Peyer's patch (tissue), 4 donors: ENCODE measurements at regions not wholly inside any gene's neighbourhood (a gene's known extent, or its start where the extent isn't known, plus 50 kb on each side); places are given as distances from the start of the nearest gene placed in this dataset.

Source experiments
- POLR2A ChIP-seq, 2 donors: fragments of 450-650 bp; IDR thresholded peaks; one replicate each; pipeline ENCODE4 v1.5.1; 2017; ENCODE audit warnings: antibody characterized with exemption in 2 of 2, mild to moderate bottlenecking in 2 of 2, moderate library complexity in 2 of 2
- TF ChIP-seq, protein P1 (sequence below), 6 experiments: fragments of 450-650 bp in 4 of 6; fragments of 200-600 bp in 2 of 6; sonication (generic) in 1 of 6; IDR thresholded peaks; one replicate each; pipeline ENCODE4 v1.5.1; 2017 to 2019; ENCODE audit warnings: antibody characterized with exemption in 6 of 6, mild to moderate bottlenecking in 3 of 6, moderate library complexity in 1 of 6

DNA sequence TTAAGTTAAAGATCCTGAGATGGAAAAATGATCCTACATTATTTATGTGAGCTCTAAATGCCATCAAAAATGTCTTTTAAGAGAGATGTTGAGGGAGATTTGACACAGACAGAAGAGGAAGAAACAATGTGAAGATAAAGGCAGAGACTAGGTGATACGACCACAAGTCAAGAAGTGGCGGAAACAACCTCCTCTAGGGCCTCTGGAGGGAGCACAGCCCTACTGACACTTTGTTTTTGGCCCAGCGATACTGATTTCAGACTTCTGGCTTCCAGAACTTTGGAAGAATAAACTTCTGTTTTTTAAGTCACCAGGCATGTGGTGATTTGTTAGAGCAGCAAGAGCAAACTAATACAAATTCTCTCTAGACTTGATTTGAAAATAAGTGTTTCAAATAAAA lies 1216.1 kb downstream of the FSTL5 start:
- TF ChIP-seq, protein P1, sequence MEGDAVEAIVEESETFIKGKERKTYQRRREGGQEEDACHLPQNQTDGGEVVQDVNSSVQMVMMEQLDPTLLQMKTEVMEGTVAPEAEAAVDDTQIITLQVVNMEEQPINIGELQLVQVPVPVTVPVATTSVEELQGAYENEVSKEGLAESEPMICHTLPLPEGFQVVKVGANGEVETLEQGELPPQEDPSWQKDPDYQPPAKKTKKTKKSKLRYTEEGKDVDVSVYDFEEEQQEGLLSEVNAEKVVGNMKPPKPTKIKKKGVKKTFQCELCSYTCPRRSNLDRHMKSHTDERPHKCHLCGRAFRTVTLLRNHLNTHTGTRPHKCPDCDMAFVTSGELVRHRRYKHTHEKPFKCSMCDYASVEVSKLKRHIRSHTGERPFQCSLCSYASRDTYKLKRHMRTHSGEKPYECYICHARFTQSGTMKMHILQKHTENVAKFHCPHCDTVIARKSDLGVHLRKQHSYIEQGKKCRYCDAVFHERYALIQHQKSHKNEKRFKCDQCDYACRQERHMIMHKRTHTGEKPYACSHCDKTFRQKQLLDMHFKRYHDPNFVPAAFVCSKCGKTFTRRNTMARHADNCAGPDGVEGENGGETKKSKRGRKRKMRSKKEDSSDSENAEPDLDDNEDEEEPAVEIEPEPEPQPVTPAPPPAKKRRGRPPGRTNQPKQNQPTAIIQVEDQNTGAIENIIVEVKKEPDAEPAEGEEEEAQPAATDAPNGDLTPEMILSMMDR (IDR thresholded peaks at IDR 0.05) = no peak
- no peak for TF ChIP-seq POLR2A (IDR thresholded peaks at IDR 0.05)
